ENCODE measurements at regions not wholly inside any gene's neighbourhood (a gene's known extent, or its start where the extent isn't known, plus 50 kb on each side); places are given as distances from the start of the nearest gene placed in this dataset.

GRCh38 chr16:74199842-74200124 is 96.8 kb upstream of the PSMD7 start:
- TF ChIP-seq POLR2A (IDR thresholded peaks at IDR 0.05; ENCODE audit: low read length) (no peak), GATA1 (IDR thresholded peaks at IDR 0.05; ENCODE audit: low read depth, low read length) (no peak)
